SIG-M5 treated with dmso at 0.1 percent for 504 hours (cell line): ENCODE measurements at regions not wholly inside any gene's neighbourhood (a gene's known extent, or its start where the extent isn't known, plus 50 kb on each side); places are given as distances from the start of the nearest gene placed in this dataset.
"Not testable (repeated sequence)": the region's sequence is repeated elsewhere in the genome, so short reads cannot be mapped to it uniquely, and the experiment has no call there.

Source experiments
- DNase-seq: peaks from one replicate; lab custom pipeline; 2025; ENCODE audit not compliant: unreplicated experiment; lab: John Stamatoyannopoulos, UW

DNA sequence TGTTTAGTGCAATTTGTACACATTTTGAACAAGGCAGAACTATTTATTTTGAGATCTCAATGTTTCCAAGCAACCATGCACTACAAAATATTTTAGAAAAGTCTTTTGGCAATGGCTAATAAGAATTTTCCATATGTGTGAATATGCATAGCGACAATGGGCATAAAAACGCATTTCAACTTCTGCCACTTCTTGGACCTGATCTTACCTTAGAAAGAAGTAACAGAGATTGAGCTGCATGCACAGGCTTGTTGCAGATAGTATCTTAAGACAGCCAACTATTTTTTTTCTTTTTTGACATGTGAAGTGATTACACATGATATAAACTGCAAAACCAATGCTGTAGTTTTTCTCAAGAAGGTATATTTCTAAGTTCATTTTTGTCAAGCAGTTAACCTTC, 210.4 kb upstream of the PHACTR1 start:
- DNase-seq, result no peak

DNA sequence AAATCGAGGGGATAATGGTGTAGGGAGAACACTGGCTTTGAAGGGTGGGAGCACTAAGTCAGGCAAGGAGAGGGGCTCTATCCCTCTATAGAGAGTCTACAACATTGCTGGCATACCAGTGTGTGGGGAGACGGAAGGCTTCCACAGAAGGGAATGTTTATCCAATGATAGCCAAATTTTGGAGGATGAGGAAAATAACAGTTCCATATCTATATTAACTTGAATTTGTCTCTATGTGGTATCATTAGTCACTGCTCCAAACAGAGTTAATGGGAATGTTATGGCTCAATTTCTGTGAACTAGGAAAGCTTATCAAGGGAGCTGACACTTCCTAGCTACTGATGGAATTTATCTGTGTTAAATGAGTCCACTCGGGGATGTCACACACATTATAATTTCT, 208.9 kb upstream of the PHACTR1 start:
- DNase-seq, result no peak

DNA sequence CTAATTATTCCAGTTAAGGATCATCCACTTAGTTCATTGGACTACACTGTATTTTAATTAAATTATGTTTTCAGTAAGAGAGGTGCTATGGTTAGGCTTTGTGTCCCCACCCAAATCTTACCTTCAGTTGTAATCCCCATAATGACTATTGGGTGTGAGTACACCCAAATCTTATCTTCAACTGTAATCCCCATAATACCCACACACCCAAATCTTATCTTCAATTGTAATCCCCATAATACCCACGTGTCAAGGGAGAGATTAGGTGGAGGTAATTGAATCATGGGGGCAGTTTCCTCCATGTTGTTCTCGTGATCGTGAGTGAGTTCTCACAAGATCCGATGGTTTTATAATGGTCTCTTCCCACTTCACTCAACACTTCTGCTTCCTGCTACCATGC, 208.0 kb upstream of the PHACTR1 start:
- no peak for DNase-seq

DNA sequence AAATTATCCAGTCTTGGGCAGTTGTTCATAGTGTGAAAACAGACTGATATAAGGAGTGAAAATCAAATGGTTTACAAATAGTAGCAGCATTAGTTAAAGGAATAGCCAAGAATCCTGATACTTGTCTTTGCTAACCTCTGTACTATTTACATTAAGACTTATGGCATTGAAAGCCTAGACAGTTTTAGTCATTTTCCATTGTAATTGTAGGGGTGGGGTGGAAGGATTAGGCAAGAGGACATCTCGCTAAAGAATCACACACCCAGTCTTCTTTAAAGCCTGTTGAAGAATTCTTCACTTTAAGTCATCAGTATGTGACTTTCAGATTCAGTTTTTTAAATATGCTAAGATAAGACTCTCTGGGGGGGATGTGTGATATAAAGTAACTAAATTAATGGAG, 207.5 kb upstream of the PHACTR1 start:
- no peak for DNase-seq

DNA sequence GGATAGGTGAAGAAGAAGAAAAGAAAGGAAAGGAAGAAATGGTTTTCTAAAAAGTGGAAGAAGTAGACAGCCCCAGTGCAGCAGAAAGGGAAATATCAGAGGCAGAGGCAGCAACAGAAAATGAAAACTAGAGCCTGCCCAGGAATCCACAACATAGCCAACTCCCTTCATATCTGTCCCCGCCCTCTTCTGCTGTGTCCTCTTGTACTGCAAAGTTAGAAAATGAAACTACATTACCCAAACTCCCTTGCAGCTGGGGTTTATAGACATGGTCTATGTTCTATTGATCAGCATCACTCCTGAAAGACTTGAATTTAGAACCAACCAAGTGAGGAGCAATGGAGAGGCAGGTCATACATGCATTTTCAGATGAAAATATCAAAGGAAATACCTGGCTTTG, 200.5 kb upstream of the PHACTR1 start:
- DNase-seq, result no peak

DNA sequence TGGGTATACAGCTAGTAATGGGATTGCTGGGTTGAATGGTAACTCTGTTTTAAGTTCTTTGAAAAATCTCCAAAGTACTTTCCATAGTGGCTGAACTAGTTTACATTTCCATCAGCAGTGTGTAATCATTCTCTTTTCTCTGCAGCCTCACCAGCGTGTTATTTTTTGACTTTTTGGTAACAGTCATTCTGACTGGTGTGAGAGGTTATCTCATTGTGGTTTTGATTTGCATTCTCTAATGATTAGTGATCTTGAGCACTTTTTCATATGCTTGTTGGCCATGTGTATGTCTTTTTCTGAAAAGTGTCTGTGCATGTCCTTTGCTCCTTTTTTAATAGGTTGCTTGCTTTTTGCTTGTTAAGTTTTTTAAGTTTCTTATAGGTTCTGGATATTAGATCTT, 194.2 kb upstream of the PHACTR1 start:
- DNase-seq, result no peak

DNA sequence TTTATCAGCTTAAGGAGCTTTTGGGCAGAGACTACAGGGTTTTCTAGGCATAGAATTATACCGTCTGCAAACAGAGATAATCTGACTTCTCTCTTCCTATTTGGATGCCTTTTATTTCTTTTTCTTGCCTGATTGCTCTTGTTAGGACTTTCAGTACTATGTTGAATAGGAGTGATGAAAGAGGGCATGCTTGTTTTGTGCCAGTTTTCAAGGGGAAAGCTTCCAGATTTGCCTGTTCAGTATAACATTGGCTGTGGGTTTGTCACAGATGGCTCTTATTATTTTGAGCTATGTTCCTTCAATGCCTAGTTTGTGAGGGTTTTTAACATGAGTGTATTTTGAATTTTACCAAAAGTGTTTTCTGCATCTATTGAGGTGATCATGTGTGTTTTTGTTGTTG, 192.8 kb upstream of the PHACTR1 start:
- DNase-seq, result no peak

DNA sequence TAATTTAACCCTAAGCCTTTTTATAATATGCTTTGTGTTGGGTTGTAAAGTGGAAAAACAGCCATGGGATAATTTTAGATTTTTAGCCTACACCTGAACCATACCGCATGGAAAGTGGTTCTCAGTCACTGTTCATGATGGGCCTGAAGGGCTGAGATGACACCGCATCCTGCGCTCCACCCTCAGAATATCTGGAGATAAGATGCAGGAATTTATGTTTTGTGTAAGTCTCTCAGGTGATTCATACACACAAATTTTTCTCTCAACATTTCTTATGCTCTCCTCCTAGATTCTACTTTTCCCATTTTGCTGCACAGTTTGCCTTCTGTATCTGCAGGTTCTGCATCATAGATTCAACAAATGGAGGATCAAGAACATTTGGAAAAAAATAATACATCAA, 191.3 kb upstream of the PHACTR1 start:
- DNase-seq, result no peak

DNA sequence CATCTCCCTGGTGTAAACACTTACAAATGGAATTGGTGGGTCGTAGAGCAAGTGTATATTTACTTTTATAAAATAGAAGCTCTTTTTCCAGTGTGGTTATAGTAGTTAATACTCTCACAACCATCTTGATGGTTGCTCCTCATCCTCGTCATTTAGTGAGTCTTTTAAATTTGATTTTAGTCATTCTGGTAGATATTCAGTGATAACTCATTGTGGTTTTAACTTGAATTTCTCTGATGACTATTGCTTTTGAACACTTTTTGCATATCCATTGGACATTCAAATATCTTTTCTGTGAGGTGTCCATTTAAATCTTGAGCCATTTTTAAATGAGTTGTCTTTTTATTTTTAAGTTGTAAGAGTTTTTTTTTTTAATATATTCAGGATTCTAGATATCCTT, 189.2 kb upstream of the PHACTR1 start:
- no peak for DNase-seq

DNA sequence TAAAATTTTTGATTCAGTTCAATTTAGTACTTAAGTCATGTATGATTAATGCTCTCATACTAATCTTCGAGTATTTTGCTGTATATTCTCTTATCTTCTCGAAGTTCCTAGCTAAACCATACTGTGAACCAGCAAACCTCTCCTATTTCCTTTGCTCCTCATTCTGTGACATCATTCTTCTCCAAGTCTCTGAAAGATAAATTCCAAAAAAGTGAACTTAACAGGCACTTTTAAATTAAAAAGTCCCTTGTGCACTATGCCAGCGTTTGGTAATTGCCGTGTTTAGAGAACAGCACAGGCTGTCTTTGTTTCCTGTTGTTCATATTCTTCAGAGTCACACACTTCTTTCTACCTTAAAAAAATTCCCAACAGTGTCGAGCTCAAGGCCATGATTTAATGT, 188.4 kb upstream of the PHACTR1 start:
- DNase-seq, result no peak

DNA sequence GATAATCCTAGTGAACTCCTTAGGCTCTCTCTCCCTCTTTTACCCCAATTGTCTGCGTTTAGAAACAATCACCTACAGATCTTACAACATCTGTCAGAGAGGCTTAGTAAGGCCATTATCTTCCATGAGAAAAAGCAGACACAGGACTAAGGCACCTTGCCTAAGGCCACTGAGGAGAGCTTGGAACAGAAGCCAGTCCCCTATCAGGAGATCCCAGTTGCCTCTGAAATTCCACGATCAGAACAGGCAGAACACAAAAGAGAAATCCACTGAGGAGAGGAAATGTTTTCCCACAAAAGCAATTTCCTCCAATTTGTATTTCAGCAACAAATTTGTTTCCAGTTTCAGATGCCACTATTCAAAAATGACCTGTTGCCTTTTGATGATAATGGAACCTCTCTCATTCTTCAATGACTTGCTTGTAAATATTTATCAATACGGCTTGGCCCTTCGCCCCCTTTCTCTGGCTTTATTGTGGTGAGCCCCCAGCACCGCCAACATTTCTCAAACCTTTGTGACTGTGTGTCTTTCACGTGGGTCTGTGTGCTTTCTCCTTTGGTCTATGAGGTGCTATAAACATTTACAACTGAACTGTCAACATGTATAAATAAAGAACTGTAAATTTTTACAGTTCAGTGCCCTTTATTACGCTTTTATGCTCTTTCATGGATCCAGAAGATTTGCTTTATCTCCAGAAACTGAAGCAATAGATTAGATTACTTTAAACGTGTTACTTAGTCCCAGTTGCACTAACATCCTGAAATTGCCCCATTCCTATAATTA, 187.8 kb upstream of the PHACTR1 start:
- no peak for DNase-seq

DNA sequence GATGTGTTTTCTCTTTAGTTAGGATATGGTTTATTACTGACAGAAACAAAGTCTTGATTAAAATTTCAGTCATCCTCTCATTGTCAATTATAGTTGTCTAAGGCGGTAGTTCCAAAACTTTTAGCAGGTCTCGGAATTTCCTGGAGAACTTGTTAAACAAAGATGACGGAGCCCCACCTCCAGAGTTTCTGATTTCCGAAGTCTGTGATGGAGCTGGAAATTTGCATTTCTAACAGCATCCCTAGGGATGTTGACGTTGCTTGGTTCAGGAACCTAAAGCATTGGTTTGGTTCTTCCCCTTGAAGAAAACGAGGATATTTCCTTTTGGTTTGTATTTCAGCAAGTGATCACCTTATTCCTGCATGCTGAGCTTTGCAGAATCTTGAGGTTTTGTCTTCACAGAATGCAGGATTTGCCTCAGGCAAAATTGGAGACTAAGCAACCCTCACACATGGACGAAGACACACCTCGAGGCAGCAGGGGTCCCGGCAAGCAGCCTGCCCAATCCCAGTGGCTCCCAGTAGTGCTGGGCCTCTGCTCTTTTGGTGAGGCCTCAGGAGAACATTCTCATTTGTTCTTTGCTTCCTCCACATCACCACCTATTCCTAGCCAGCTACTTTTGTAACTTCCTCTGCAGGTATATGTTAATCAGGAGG, 187.1 kb upstream of the PHACTR1 start:
- DNase-seq, result no peak

DNA sequence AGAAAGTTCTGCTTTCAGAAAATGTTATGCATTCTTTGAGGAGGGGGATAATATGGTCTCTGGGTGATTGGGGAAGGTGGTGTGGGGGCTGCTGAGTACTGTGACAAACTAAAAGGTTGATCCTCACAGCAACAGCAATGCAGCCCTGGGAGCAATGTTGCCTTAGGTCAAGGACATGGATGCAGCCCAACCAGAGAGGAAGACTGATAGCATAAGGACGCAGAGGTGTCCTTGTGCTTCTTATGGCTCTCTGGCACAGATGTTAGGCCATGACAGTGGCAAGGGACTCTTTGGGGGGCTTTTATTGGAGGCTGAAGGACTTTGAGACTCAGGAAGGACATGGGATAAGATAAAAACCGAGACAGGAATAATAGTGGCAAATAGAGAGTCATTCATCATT, 186.2 kb upstream of the PHACTR1 start:
- no peak for DNase-seq

DNA sequence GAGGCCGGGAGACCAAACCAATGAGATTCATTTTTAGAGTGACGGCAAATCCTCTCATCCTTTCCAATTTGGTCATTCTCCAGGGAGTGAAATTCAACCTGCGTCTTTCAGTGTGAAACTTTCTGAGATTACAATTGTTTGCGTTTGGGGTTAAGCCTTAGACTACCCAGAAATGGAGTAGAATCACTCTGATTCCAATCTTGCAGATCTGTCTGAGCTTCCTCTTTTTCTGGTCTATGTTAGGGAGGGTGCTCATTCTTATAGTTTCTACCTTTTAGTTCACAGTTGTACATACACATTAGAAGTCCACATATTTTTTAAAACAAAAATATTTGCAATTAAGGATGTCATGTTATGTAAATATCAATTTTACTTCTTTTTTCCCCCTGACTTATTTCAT, 183.0 kb upstream of the PHACTR1 start:
- DNase-seq, result no peak

DNA sequence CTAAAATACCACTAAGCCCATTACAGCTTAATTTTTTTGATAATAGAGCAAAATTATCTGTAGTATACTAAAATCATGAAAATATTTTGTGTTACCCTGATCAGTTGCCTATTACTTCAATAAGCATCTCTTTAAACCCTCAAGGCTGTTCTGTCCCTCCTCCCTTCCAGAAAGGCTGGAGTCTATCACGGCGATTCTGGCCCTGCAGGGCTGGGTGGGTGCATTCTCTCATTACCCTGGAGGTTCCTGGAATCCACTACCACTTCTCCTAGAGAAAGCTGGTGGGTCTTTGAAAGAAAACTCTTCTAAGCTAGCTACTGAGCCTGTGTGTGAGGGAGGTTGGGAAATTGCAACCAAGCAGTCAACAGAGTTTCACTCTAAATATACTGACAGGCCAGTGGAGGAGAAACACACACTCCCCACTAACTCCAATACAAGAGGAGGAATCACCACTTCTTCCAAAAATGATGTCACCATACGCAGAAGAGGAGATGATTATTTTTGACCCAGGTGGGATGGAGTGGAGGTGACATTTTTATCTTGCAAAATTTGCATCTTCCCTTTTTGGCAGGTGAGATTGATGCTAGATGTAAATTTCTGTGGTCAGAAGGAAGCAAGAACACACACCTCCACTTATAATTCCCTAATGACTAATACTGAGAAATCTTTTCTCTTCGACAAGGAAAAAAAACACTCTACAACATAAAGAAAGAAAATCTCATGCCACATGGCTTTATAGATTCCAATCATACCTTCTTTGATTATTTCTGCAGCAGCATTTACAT, 182.3 kb upstream of the PHACTR1 start:
- no peak for DNase-seq

DNA sequence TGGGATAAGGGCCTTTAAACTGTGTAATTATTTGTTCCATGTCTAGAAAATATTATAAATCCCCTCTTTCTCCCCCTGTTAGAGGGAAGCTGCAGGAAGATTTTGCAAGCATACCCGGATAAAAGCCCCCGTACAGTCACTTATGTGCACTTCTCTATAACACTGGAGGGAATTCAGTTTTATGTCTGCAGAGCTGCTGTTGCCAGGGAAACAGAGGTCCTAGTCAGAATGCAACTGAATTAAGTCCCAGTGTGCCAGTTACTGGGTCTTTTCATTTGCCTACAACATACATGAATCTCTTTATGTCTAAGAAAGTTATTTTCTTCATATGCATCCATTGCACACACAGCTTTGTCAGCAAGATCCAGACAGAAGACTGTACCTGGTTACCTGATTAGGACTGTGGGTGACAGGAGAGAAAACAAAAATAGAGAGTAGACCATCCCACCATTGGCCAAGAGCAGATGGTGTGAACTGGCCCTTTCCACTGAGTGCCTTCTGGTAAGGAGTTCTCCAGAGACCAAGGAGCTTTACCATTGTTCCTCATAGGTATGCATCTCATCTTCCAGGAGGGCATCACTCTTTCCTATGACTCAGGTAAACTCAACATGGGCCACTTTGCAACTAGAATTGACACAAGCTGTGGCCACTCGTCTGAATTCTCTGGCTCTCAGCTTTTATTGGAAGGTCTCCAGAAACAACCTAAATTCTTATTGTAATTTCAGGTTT, 180.8 kb upstream of the PHACTR1 start:
- DNase-seq, result no peak

DNA sequence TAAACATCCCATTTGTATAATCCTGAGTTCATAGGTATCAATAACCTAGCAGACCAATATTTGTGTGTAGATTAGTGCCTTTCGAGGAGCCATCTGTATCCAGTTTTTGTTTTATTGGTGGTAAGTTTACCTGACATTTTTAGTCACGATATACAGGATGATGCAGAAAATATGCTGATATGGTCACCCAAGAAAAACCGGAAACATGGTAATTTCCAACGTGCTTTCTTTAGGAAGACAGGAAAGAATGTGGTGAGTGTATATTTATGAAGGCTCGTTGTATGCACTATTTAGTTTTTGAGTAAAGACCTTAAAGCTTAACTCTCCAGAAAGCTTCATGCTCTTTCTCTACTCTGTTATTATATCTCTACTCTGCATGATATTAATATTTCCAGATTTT, 180.2 kb upstream of the PHACTR1 start:
- DNase-seq, result no peak

DNA sequence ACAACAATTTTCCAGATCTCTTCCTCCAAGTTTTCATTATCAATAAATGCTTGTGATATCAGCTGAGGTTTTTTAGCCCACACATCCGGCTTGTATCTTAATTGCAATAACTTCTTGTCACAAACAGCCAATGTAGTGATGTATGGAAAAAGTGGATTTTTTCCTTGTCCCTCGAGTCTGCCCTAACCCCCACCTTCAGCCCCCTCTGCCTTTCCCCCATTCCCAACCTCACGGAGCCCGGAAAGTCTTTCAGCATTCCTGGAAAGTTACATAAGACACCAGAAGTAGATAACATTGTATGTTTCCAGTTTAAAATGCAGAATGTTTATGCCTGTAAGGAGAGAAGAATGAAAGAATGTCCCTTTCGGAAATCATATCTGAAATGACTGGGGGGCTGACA, 179.2 kb upstream of the PHACTR1 start:
- no peak for DNase-seq

DNA sequence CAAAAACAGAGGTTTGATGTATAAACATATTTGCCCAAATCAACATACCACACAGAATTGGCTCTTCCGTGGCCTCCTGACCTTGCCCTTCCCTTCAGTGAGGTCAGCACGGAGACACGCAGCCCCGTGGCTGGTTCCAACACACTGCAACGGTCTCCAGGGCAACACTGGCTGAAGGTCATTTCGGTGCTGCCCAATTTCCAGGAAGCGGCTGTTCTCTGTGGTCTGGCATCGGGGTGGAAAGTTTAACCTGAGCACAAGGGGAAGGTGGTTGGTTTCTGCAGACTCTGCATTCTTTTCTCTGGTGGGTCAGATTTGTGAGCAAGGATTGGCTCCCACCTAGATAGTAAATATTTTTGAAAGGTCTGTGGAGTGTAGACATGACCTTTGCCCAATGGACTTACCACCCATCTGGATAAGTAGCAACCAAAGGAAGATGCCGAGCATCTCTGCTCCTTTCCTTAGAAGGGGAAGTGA, 177.6 kb upstream of the PHACTR1 start:
- DNase-seq, result no peak

DNA sequence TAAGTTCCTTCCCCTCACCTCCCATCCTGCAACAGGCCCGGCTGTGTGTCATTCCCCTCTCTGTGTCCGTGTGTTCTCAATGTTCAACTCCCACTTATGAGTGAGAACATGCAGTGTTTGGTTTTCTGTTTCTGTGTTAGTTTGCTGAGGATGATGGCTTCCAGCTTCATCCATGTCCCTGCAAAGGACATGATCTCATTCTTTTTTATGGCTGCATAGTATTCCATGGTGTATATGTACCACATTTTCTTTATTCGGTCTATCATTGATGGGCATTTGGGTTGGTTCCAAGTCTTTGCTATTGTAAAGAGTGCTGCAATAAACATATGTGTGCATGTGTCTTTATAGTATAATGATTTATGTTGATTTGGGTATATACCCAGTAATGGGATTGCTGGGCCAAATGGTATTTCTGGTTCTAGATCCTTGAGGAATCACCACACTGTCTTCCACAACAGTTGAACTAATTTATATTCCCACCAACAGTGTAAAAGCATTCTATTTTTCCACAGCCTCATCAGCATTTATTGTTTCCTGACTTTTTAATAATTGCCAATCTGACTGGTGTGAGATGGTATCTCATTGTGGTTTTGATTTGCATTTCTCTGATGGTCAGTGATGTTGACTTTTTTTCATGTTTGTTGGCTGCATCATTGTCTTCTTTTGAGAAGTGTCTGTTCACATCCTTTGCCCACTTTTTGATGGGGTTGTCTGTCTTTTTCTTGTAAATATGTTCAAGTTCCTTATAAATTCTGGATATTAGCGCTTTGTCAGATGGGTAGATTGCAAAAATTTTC, 174.1 kb upstream of the PHACTR1 start:
- DNase-seq, result not testable (repeated sequence)

DNA sequence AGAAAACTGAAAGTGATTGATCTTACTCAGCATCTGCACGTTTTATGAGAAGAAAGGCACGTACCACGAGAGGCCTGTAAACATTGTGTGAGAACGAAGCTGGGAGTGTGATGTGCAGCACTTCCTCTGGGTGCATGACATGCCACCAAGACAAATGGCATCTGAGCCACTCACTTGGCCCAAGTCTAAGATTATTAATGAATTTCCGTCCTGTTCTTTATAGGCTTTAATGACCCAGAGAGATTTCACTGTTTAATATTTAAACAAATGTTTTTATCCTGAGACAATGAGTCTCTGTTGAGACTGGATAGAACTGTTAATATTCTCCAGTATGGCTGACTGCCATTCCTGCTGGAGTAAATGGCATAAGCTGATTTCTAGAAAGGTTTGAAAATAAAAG, 172.6 kb upstream of the PHACTR1 start:
- DNase-seq, result no peak
